ENCODE measurements at regions not wholly inside any gene's neighbourhood (a gene's known extent, or its start where the extent isn't known, plus 50 kb on each side); places are given as distances from the start of the nearest gene placed in this dataset.

DNA sequence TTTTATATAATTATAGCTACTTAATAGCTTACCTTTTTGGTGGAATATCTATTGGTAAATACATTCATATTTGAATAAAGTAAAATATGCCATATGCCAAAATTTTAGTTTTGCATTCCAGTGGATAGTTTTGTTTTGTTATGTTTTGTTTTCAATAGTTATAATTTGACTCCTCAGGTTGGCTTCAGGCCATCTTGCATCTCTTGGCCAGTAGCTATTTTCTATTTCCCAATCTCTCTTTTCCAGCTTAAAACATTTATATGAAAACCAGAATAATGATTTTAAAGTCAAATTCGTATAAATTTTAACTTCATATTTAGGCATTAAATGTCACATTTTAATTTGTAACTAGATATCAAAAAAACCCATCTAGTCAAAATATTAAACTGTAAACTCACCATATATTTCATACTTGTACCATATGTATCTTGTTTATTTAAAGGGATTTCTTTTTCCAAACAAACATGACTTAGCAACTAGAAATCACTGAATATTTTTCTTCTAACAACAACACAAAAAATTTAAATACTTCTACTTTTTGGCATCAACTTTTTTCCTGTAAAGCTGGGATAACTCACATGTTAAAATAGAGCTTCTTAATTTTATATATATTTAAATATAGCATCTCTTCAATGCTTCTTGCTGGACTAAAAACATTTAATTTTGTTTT lies 1209.6 kb downstream of the PCDH7 start:
- TF ChIP-seq, protein P1, sequence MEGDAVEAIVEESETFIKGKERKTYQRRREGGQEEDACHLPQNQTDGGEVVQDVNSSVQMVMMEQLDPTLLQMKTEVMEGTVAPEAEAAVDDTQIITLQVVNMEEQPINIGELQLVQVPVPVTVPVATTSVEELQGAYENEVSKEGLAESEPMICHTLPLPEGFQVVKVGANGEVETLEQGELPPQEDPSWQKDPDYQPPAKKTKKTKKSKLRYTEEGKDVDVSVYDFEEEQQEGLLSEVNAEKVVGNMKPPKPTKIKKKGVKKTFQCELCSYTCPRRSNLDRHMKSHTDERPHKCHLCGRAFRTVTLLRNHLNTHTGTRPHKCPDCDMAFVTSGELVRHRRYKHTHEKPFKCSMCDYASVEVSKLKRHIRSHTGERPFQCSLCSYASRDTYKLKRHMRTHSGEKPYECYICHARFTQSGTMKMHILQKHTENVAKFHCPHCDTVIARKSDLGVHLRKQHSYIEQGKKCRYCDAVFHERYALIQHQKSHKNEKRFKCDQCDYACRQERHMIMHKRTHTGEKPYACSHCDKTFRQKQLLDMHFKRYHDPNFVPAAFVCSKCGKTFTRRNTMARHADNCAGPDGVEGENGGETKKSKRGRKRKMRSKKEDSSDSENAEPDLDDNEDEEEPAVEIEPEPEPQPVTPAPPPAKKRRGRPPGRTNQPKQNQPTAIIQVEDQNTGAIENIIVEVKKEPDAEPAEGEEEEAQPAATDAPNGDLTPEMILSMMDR (IDR thresholded peaks at IDR 0.05; ENCODE audit: low read depth, low read length), result no peak
- no peak overlapping the region for H3K4me3 ChIP-seq (ENCODE audit: low read depth, low read length)
- DNase-seq (ENCODE audit: low read depth, low spot score), result no peak
- in situ Hi-C loops (cut with HindIII; ENCODE audit: low sequenced_read_pairs), result no loop called here

DNA sequence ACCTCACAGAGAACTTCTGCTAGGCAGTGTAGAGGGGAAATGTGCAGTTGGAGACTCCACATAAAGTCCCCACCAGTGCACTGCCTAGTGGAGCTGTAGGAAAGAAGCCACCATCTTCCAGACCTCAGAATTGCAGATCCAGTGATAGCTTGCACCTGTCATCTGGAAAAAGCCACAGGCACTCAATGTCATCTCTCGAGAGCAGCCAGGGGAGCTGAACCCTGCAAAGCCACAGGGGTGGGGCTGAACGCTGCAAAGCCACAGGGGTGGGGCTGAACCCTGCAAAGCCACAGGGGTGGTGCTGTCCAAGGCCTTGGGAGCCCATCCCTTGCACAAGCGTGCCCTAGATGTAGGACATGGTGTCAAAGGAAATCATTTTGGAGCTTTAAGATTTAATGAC lies 1226.3 kb downstream of the PCDH7 start:
- no peak overlapping the region for H3K4me3 ChIP-seq (ENCODE audit: low read depth, low read length)
- no peak for DNase-seq (ENCODE audit: low read depth, low spot score)
- in situ Hi-C loops (cut with HindIII; ENCODE audit: low sequenced_read_pairs), result no loop called here
- TF ChIP-seq, protein P1 (IDR thresholded peaks at IDR 0.05; ENCODE audit: low read depth, low read length), result no peak

DNA sequence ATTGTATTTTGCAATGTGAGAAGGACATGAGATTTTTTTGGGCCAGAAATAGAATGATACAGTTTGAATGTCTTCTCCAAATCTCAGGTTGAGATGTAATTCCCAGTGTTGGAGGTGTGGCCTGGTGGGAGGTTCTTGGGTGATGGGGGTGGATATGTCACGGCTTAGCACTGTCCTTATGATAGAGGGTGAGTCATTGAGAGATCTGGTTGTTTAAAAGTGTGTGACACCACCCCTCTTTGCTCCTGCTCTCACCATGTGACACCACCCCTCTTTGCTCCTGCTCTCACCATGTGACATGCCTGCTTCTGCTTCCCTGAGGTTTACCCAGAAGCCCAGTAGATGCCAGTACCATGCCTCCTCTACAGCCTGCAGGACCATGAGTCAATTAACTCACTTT lies 1226.9 kb downstream of the PCDH7 start:
- no peak overlapping the region for H3K4me3 ChIP-seq (ENCODE audit: low read depth, low read length)
- in situ Hi-C loops (cut with HindIII; ENCODE audit: low sequenced_read_pairs), result no loop called here
- no peak for DNase-seq (ENCODE audit: low read depth, low spot score)
- TF ChIP-seq, protein P1 (IDR thresholded peaks at IDR 0.05; ENCODE audit: low read depth, low read length), result no peak

DNA sequence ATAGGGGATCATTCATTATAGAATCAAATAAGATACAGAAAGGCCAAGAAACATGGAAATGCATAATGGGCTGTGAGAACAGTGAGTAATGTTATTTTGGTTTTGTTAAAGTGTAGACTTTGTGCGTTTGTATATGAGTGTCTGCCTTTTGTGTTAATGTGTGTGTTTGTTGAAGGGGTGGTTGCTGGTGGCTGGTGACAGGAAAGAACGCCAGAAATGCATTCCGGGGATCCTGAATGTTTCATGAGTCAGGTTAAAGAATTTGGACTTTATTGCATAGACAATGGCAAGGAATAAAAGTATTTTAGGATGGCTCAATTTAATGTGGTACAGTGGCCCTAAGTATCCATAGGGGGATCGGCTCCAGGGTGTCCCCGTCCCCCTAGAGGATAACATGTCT lies 1228.9 kb downstream of the PCDH7 start:
- H3K4me3 ChIP-seq (ENCODE audit: low read depth, low read length), result no peak overlapping the region
- in situ Hi-C loops (cut with HindIII; ENCODE audit: low sequenced_read_pairs), result no loop called here
- DNase-seq (ENCODE audit: low read depth, low spot score), result peak; percentile 13
- TF ChIP-seq, protein P1 (IDR thresholded peaks at IDR 0.05; ENCODE audit: low read depth, low read length), result no peak

DNA sequence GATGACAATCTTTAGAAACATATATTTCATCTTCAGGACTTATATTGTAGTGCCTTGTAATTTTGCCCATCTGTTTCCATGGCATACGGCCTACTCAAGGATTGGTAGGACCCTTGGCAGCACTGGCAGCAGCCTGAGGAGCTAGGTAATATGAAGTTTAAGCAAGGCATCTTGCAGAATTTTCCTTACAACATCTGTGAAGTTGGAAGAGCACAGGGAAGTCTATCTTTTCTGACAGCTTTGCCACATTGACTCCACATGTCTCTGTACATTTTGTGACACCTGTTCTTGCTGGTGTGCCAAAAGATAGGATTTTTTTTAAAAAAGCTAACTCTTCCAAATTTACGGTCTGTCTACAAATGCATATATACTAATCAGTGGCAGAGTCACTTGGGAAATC lies 1235.2 kb downstream of the PCDH7 start:
- no peak for DNase-seq (ENCODE audit: low read depth, low spot score)
- in situ Hi-C loops (cut with HindIII; ENCODE audit: low sequenced_read_pairs), result no loop called here
- TF ChIP-seq, protein P1 (IDR thresholded peaks at IDR 0.05; ENCODE audit: low read depth, low read length), result no peak

DNA sequence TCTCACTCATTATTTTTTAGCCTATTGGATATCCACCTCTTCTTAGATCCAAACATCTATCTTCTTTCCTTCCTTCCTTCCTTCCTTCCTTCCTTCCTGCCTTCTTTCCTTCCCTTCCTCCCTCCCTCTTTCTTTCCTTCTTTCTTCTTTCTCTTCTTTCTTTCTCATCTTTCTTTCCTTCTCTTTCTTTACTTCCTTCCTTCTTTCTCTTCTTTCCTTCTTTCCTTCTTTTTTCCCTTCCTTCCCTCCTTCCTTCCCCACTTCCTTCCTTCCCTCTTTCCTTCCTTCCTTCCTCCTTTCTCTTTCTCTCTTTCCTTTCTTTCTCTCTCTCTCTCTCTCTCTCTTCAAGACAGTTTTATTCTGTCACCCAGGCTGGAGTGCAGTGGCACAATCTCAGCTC lies 1239.8 kb downstream of the PCDH7 start:
- in situ Hi-C loops (cut with HindIII; ENCODE audit: low sequenced_read_pairs), result no loop called here
- TF ChIP-seq, protein P1 (IDR thresholded peaks at IDR 0.05; ENCODE audit: low read depth, low read length), result no peak
- no peak for DNase-seq (ENCODE audit: low read depth, low spot score)
- H3K4me3 ChIP-seq (ENCODE audit: low read depth, low read length), result no peak overlapping the region

More for the DNA sequence above, 1235.2 kb downstream of the PCDH7 start:
- no peak overlapping the region for H3K4me3 ChIP-seq (ENCODE audit: low read depth, low read length)

All from astrocyte of the spinal cord (primary cell).